NCI-H510A treated with DMSO at 0.1 percent for 48 hours (cell line): ENCODE measurements at regions not wholly inside any gene's neighbourhood (a gene's known extent, or its start where the extent isn't known, plus 50 kb on each side); places are given as distances from the start of the nearest gene placed in this dataset.
"Not testable (repeated sequence)": the region's sequence is repeated elsewhere in the genome, so short reads cannot be mapped to it uniquely, and the experiment has no call there.

Experiments used
- DNase-seq: peaks from one replicate; lab custom pipeline; 2025; lab: John Stamatoyannopoulos, UW

- no peak for DNase-seq
Measured at GRCh38 chr2:144745424-144745823, 225.5 kb upstream of the ZEB2 start.

GRCh38 chr2:144738749-144739148 lies 218.8 kb upstream of the ZEB2 start:
- DNase-seq: no peak

- no peak for DNase-seq
Measured at GRCh38 chr2:144730711-144731110, 210.8 kb upstream of the ZEB2 start.

GRCh38 chr2:144724460-144724859 lies 204.5 kb upstream of the ZEB2 start:
- DNase-seq: not testable (repeated sequence)

- DNase-seq: no peak
Measured at GRCh38 chr2:144718376-144718775, 198.5 kb upstream of the ZEB2 start.

- no peak for DNase-seq
Measured at GRCh38 chr2:144715992-144716391, 196.1 kb upstream of the ZEB2 start.

- DNase-seq: no peak
Measured at GRCh38 chr2:144713410-144713809, 193.5 kb upstream of the ZEB2 start.

- DNase-seq: no peak
Measured at GRCh38 chr2:144712550-144712940, 192.6 kb upstream of the ZEB2 start.

- no peak for DNase-seq
Measured at GRCh38 chr2:144711630-144712549, 192.0 kb upstream of the ZEB2 start.

- DNase-seq: no peak
Measured at GRCh38 chr2:144711084-144711483, 191.2 kb upstream of the ZEB2 start.

- DNase-seq: no peak
Measured at GRCh38 chr2:144708626-144709025, 188.7 kb upstream of the ZEB2 start.

- no peak for DNase-seq
Measured at GRCh38 chr2:144707736-144708326, 187.9 kb upstream of the ZEB2 start.

- DNase-seq: no peak
Measured at GRCh38 chr2:144706647-144707046, 186.7 kb upstream of the ZEB2 start.

- no peak for DNase-seq
Measured at GRCh38 chr2:144705328-144706245, 185.7 kb upstream of the ZEB2 start.

- DNase-seq: no peak
Measured at GRCh38 chr2:144704709-144705095, 184.8 kb upstream of the ZEB2 start.

GRCh38 chr2:144703852-144704708 lies 184.2 kb upstream of the ZEB2 start:
- no peak for DNase-seq

- no peak for DNase-seq
Measured at GRCh38 chr2:144702051-144702450, 182.1 kb upstream of the ZEB2 start.

- no peak for DNase-seq
Measured at GRCh38 chr2:144701259-144701658, 181.3 kb upstream of the ZEB2 start.

- DNase-seq: no peak
Measured at GRCh38 chr2:144698156-144698555, 178.2 kb upstream of the ZEB2 start.

GRCh38 chr2:144695657-144696056 lies 175.7 kb upstream of the ZEB2 start:
- DNase-seq: no peak

GRCh38 chr2:144694456-144694855 lies 174.5 kb upstream of the ZEB2 start:
- DNase-seq: peak; percentile 85

- DNase-seq: no peak
Measured at GRCh38 chr2:144693179-144693578, 173.3 kb upstream of the ZEB2 start.
